Fibroblast of lung (primary cell): ENCODE measurements at regions not wholly inside any gene's neighbourhood (a gene's known extent, or its start where the extent isn't known, plus 50 kb on each side); places are given as distances from the start of the nearest gene placed in this dataset.

Experiments used
- DNase-seq, 2 donors: peaks; one replicate each; pipeline versions ENCODE4 v3.0.0 to v3.0.0-alpha.2; 2010; ENCODE audit warnings: low read depth in 2 of 2
- H2AFZ ChIP-seq: 2 replicates; pipeline ENCODE4 v1.5.1; 2012; ENCODE audit warnings: low read length, control low read depth, inconsistent platforms
- H3K27ac ChIP-seq: 2 replicates; pipeline ENCODE4 v1.5.1; 2011; ENCODE audit warnings: low read length, control low read depth; ENCODE audit not compliant: insufficient read depth
- H3K27me3 ChIP-seq: 2 replicates; pipeline ENCODE4 v1.5.1; 2011; ENCODE audit warnings: mild to moderate bottlenecking, low read length; ENCODE audit not compliant: control insufficient read depth, insufficient read depth
- H3K36me3 ChIP-seq: 2 replicates; pipeline ENCODE4 v1.5.1; 2011; ENCODE audit warnings: low read length; ENCODE audit not compliant: control insufficient read depth, insufficient read depth
- H3K4me1 ChIP-seq: 2 replicates; pipeline ENCODE4 v1.5.1; 2011; ENCODE audit warnings: low read length; ENCODE audit not compliant: control insufficient read depth, insufficient read depth; ENCODE audit errors: extremely low read depth
- H3K4me2 ChIP-seq: 2 replicates; pipeline ENCODE4 v1.5.1; 2011; ENCODE audit warnings: low read length, control low read depth; ENCODE audit not compliant: insufficient read depth; ENCODE audit errors: extremely low read depth
- H3K4me3 ChIP-seq, 4 experiments: fragments of 200-600 bp in 1 of 4; sonication (generic) in 1 of 4; replicated peaks in 1 of 4; 2 replicates each; pipeline ENCODE4 v1.5.1; 2011 to 2016; ENCODE audit warnings: low read length in 4 of 4, low read depth in 3 of 4, mild to moderate bottlenecking in 3 of 4, control low read depth in 2 of 4, inconsistent platforms in 1 of 4, mixed read lengths in 1 of 4; ENCODE audit not compliant: insufficient read depth in 1 of 4; ENCODE audit errors: control extremely low read depth in 1 of 4
- H3K79me2 ChIP-seq: 2 replicates; pipeline ENCODE4 v1.5.1; 2012; ENCODE audit warnings: mild to moderate bottlenecking, low read length, inconsistent platforms; ENCODE audit not compliant: control insufficient read depth, insufficient read depth
- H3K9ac ChIP-seq: 2 replicates; pipeline ENCODE4 v1.5.1; 2011; ENCODE audit warnings: mild to moderate bottlenecking, low read length, control low read depth; ENCODE audit not compliant: insufficient read depth
- H3K9me3 ChIP-seq: 2 replicates; pipeline ENCODE4 v1.5.1; 2012; ENCODE audit warnings: low read depth, low read length; ENCODE audit not compliant: control insufficient read depth, insufficient read depth
- H4K20me1 ChIP-seq: 2 replicates; pipeline ENCODE4 v1.5.1; 2011; ENCODE audit warnings: low read length; ENCODE audit not compliant: control insufficient read depth, insufficient read depth; ENCODE audit errors: extremely low read depth
- EZH2 ChIP-seq: IDR thresholded peaks from 2 replicates; pipeline ENCODE4 v1.5.1; 2012; ENCODE audit warnings: low read length, control low read depth, mild to moderate bottlenecking; ENCODE audit errors: missing control alignments
- TF ChIP-seq, protein P1 (sequence below), 2 donors: IDR thresholded peaks in 1 of 2; conservative IDR thresholded peaks in 1 of 2; 1 replicate in 1 of 2; 2 replicates in 1 of 2; pipeline ENCODE4 v1.5.1; 2011 to 2012; ENCODE audit warnings: low read length in 2 of 2, control low read depth in 1 of 2, inconsistent platforms in 1 of 2, low read depth in 1 of 2, mild to moderate bottlenecking in 1 of 2

- Histone ChIP-seq H3K9ac (no peak overlapping the region), H3K9me3 (no peaks in the 10 kb centered on the region), H2AFZ (no peak overlapping the region), H3K4me2 (no peak overlapping the region), H3K4me3 (no peak overlapping the region), H3K36me3 (no peaks in the 10 kb centered on the region), H3K4me1 (no peaks in the 10 kb centered on the region), H4K20me1 (no peaks in the 10 kb centered on the region), H3K27me3 (no peaks in the 10 kb centered on the region), H3K27ac (no peak overlapping the region), H3K79me2 (no peaks in the 10 kb centered on the region)
- no peak for DNase-seq
- TF ChIP-seq, protein P1, sequence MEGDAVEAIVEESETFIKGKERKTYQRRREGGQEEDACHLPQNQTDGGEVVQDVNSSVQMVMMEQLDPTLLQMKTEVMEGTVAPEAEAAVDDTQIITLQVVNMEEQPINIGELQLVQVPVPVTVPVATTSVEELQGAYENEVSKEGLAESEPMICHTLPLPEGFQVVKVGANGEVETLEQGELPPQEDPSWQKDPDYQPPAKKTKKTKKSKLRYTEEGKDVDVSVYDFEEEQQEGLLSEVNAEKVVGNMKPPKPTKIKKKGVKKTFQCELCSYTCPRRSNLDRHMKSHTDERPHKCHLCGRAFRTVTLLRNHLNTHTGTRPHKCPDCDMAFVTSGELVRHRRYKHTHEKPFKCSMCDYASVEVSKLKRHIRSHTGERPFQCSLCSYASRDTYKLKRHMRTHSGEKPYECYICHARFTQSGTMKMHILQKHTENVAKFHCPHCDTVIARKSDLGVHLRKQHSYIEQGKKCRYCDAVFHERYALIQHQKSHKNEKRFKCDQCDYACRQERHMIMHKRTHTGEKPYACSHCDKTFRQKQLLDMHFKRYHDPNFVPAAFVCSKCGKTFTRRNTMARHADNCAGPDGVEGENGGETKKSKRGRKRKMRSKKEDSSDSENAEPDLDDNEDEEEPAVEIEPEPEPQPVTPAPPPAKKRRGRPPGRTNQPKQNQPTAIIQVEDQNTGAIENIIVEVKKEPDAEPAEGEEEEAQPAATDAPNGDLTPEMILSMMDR (conservative IDR thresholded peaks at IDR 0.05 in 1 of 2, IDR thresholded peaks at IDR 0.05 in 1 of 2; ENCODE audit: low read depth in 1 of 2, low read length in 2 of 2), result no peak
- no peak for TF ChIP-seq EZH2
Observed at GRCh38 chr15:53305101-53305500, 454.4 kb downstream of the WDR72 start.

DNA sequence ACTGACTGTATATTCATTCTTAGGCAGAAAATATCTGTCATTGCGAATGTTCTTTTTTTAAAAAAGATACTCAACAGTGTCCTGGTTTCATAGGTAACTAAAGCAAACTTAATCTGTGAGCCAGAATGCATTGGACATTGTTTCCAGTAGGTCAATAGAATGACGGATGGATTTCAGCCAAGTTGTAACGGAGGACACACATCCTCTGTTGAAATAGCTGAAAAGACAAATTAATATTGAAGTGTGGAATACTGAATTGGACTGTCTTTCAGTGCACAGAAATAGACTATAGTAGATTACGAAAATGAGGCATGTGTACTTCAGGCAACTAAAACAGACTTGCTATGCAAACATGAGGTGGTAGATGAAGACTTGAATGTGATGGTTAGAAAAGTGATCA, 461.6 kb downstream of the WDR72 start:
- Histone ChIP-seq H3K27ac (no peak overlapping the region), H3K27me3 (no peaks in the 10 kb centered on the region), H4K20me1 (no peaks in the 10 kb centered on the region), H3K36me3 (no peaks in the 10 kb centered on the region), H3K9ac (no peak overlapping the region), H3K4me1 (no peaks in the 10 kb centered on the region), H3K4me2 (no peak overlapping the region), H3K4me3 (no peak overlapping the region), H3K9me3 (no peaks in the 10 kb centered on the region), H3K79me2 (no peaks in the 10 kb centered on the region), H2AFZ (no peak overlapping the region)
- TF ChIP-seq, protein P1 (conservative IDR thresholded peaks at IDR 0.05 in 1 of 2, IDR thresholded peaks at IDR 0.05 in 1 of 2; ENCODE audit: low read depth in 1 of 2, low read length in 2 of 2), result no peak
- TF ChIP-seq EZH2, result no peak
- DNase-seq, result no peak

DNA sequence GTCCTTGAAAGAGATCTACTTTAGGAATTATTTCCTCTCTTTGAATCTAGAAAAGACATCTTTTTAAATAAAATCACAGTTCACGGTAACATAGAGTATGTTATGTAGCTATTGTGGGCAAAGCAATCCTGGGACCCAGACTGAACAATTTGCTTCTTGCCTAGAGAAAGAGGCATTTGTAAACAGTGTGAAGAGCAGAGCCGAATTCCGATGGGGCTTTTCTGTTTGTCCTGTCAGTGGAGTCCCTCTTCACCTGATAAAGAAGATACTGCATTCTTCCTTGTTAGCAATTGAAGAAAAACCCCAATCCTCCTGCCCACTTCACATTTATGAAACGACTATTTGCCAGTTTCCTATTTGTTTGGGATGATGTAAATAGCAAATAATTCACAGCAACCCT, 462.9 kb downstream of the WDR72 start:
- H3K4me3 ChIP-seq, result no peak overlapping the region
- H3K9ac ChIP-seq, result no peak overlapping the region
- H3K36me3 ChIP-seq, result no peaks in the 10 kb centered on the region
- no peak for TF ChIP-seq EZH2
- TF ChIP-seq, protein P1 (conservative IDR thresholded peaks at IDR 0.05 in 1 of 2, IDR thresholded peaks at IDR 0.05 in 1 of 2; ENCODE audit: low read depth in 1 of 2, low read length in 2 of 2), result no peak
- H3K4me2 ChIP-seq, result no peak overlapping the region
- H4K20me1 ChIP-seq, result no peaks in the 10 kb centered on the region
- H3K79me2 ChIP-seq, result no peaks in the 10 kb centered on the region
- no peak overlapping the region for H3K27ac ChIP-seq
- no peak overlapping the region for H2AFZ ChIP-seq
- no peak for DNase-seq
- H3K9me3 ChIP-seq, result no peaks in the 10 kb centered on the region
- H3K4me1 ChIP-seq, result no peaks in the 10 kb centered on the region
- no peaks in the 10 kb centered on the region for H3K27me3 ChIP-seq
